ENCODE measurements at regions not wholly inside any gene's neighbourhood (a gene's known extent, or its start where the extent isn't known, plus 50 kb on each side); places are given as distances from the start of the nearest gene placed in this dataset.
"Not testable (repeated sequence)": the region's sequence is repeated elsewhere in the genome, so short reads cannot be mapped to it uniquely, and the experiment has no call there.

GRCh38 chr1:198934426-198934825 lies 295.6 kb downstream of the PTPRC start:
- no peak for DNase-seq (ENCODE audit: low read depth)

- no peak for DNase-seq (ENCODE audit: low read depth)
Observed at GRCh38 chr1:198934901-198935305, 296.1 kb downstream of the PTPRC start.

GRCh38 chr1:198935306-198935921 lies 296.6 kb downstream of the PTPRC start:
- DNase-seq (ENCODE audit: low read depth) = no peak

GRCh38 chr1:198936371-198937083 lies 297.7 kb downstream of the PTPRC start:
- DNase-seq (ENCODE audit: low read depth) = no peak

GRCh38 chr1:198937231-198938031 lies 298.6 kb downstream of the PTPRC start:
- DNase-seq (ENCODE audit: low read depth) = no peak

- no peak for DNase-seq (ENCODE audit: low read depth)
Observed at GRCh38 chr1:198939286-198939685, 300.4 kb downstream of the PTPRC start.

- DNase-seq (ENCODE audit: low read depth) = no peak
Observed at GRCh38 chr1:198939956-198940355, 301.1 kb downstream of the PTPRC start.

DNA sequence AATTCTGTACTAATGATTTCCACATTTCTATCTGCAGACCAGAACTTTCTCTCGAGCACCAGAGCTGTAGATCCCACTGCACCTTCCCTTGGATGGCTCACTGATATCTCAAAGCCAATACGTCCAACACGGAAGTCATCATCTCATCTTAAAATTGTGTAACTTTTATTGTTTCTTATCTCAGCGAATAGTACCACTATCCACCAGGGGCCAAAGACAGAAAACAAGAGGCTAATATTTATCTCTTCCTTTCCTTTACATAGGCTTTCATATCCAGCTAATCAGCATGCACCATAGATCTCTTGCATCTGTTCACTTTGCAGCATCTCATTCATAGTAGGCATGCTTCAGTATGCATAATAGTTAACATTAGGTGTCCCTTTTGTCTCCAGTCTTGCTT lies 303.6 kb downstream of the PTPRC start:
- no peak for DNase-seq (ENCODE audit: low read depth)

GRCh38 chr1:198943484-198944187 lies 304.8 kb downstream of the PTPRC start:
- no peak for DNase-seq (ENCODE audit: low read depth)

- no peak for DNase-seq (ENCODE audit: low read depth)
Observed at GRCh38 chr1:198947456-198947855, 308.6 kb downstream of the PTPRC start.

DNA sequence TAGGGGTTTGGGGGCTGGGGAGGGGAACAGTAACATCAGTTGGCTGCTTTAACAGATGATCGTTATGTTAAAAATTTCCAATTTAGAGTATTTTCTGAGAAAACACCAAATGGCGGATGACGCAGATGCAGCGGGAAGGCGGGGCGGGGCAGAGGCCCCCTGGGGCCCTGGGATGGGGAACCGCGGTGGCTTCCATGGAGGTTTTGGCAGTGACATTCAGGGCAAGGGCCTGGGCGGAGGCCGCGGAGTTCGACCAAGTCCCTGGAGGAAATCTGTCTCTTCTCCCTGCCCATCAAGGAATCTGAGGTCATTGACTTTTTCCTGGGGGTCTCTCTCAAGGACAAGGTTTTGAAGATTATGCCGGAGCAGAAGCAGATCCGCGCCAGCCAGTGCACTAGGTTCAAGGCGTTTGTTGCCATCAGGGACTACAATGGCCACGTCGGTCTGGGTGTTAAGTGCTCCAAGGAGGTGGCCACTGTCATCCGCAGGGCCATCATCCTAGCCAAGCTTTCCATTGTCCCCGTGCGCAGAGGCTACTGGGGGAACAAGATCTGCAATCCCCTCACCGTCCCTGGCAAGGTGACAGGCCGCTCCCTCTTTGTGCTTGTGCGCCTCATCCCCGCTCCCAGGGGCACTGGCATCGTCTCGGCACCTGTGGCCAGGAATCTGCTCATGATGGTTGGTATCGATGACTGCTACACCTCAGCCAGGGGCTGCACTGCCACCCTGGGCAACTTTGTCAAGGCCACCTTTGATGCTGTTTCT lies 310.2 kb downstream of the PTPRC start:
- DNase-seq (ENCODE audit: low read depth) = no peak

DNA sequence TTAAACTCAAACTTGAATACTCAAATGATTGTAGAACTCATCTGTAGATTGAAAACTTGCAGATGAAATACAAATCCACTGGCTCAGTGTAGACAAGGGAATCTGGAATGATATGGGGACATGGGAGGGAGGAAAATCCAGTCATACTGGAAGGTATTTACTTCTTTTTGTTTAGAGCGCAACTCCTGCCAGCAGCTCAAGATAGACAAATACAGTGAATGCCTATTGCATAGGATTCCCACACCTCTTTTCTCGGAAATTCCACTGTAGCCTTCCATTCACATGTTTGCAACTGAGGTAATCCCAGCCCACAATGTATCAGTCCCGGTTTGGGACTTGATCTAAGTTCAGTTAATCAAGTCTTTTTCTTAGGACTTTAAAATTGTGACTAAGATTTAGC lies 311.2 kb downstream of the PTPRC start:
- DNase-seq (ENCODE audit: low read depth) = no peak

DNA sequence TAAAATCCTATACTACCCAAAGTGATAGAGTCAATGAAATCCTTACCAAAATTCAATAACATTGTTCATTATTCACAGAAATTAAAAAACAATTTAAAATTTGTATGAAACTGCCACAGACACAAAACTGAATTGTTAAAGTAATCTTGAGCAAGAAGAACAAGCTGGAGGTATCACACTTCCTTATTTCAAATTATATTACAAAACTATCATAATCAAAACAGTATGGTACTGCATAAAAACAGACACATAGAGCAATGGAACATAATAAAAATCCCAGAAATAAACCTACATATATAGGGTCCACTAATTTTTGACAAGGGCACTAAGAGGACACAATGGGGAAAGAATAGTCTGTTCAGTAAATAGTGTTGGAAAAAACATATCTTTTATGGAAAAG lies 316.2 kb downstream of the PTPRC start:
- no peak for DNase-seq (ENCODE audit: low read depth)

GRCh38 chr1:198957044-198957443 lies 318.2 kb downstream of the PTPRC start:
- DNase-seq (ENCODE audit: low read depth) = no peak

- DNase-seq (ENCODE audit: low read depth) = no peak
Observed at GRCh38 chr1:198959032-198959431, 320.2 kb downstream of the PTPRC start.

DNA sequence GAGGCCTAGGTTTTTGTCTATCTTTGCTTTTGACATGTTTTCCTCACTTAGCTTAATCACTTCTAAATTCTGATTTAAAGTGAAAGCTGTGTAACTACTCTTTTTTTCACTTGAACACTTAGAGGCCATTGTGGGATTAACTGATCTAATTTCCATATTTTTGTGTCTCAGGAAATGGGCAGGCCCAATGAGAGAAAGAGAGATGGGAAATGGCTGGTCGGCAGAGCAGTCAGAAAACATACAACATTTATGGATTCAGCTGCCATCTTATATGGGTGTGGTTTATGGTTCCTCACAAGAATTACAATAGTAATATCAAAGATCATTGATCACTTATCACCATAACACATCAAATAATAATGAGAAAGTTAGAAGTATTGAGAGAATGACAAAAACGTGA lies 320.8 kb downstream of the PTPRC start:
- no peak for DNase-seq (ENCODE audit: low read depth)

DNA sequence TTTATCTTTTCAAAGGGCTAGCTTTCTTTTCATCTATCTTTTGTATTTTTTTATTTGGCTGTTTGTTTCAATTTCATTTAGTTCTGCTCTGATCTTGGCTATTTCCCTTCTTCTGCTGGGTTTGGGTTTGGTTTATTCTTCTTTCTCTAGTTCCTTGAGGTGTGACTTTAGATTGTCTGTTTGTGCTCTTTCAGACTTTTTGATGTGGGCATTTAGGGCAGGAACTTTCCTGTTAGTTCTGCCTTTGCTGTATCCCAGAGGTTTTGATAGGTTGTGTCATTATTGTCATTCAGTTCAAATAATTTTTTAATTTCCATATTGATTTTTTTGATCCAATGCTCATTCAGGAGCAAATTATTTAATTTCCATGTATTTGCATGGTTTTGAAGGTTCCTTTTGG lies 325.0 kb downstream of the PTPRC start:
- DNase-seq (ENCODE audit: low read depth) = not testable (repeated sequence)

DNA sequence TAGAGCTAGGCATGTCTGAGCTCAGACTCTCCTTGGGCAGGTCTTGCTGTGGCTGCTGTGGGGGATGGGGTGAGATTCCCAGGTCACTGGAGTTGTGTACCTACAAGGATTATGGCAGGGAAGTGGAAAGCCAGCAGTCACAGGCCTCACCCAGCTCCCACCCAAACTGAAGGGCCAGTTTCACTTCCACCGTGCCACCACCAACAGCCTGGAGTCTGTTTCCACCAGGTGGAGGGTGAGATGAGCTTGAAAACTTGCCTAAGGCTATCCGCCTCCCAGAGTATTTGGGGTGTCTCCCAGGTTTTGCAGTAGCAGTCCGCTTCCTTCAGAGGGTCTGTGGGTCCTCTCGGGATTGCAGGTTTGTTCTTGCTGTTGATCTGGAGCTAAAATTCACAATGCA lies 327.7 kb downstream of the PTPRC start:
- no peak for DNase-seq (ENCODE audit: low read depth)

- DNase-seq (ENCODE audit: low read depth) = no peak
Observed at GRCh38 chr1:198967566-198967965, 328.7 kb downstream of the PTPRC start.

- DNase-seq (ENCODE audit: low read depth) = no peak
Observed at GRCh38 chr1:198968866-198969265, 330.0 kb downstream of the PTPRC start.

DNA sequence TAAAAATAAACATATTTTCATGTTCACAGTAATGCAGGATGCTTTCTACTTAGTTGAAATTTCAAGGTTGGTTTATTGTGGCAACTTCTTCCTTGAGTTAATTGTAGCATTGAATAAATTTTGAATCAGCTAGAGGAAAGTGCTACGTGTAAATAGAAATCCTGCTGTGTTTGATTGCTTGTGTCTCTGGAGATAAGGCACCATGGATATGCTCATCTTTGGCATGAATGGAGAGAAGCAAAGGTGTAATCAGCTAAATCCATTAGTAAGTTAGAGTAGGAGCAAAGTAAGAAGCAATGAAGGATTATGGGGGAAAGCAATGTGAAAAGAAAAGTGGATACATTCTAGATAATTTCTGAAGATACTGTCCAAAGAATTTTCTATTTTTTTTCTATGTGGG lies 331.1 kb downstream of the PTPRC start:
- DNase-seq (ENCODE audit: low read depth) = no peak

DNA sequence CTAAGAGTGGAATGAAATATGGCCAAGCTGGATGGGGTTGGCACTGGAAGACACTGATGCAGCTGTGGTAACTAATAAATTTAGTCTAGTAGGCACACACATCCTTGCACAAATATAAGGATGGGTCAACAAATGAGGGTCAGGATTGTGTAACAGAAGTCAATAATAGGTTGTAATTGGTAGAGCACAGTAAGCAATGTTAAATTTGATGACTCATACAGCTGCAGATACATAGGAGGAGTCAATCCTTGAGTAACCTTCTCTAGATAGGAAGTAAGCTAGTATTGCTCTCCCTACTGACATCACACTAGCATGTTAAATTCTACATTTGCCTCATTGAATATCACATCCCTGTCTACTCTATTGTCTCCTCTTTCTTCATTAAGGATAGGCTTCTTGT lies 332.1 kb downstream of the PTPRC start:
- no peak for DNase-seq (ENCODE audit: low read depth)

Data from activated T-cell treated with anti-CD3 and anti-CD28 coated beads for 48 hours (primary cell).